Neural cell (in vitro differentiated cells): ENCODE measurements at regions not wholly inside any gene's neighbourhood (a gene's known extent, or its start where the extent isn't known, plus 50 kb on each side); places are given as distances from the start of the nearest gene placed in this dataset.

ENCODE experiments used
- H2AFZ ChIP-seq: fragments of 200-600, 300-800 bp; sonication (generic), shearing (Covaris generic); 2 replicates; pipeline ENCODE4 v1.6.0; 2014; ENCODE audit warnings: low read depth, mild to moderate bottlenecking, antibody characterized with exemption, low read length, moderate library complexity
- H3F3A ChIP-seq: fragments of 200-600 bp; shearing (Covaris generic); 2 replicates; pipeline ENCODE4 v1.6.1; 2016; ENCODE audit warnings: mild to moderate bottlenecking, moderate library complexity, mixed read lengths, antibody characterized with exemption, low read length; ENCODE audit not compliant: insufficient read depth, poor library complexity, severe bottlenecking
- H3K27ac ChIP-seq: fragments of 200-600, 300-800 bp; sonication (generic), shearing (Covaris generic); 2 replicates; pipeline ENCODE4 v1.5.1; 2014; ENCODE audit warnings: mild to moderate bottlenecking, low read length, moderate library complexity
- H3K27me3 ChIP-seq: fragments of 300-800, 200-600 bp; sonication (generic), shearing (Covaris generic); 2 replicates; pipeline ENCODE4 v1.6.0; 2014; ENCODE audit warnings: mild to moderate bottlenecking, low read depth, low read length, moderate library complexity; ENCODE audit not compliant: insufficient read depth
- H3K36me3 ChIP-seq: fragments of 300-800, 200-600 bp; sonication (generic), shearing (Covaris generic); 2 replicates; pipeline ENCODE4 v1.5.1; 2014; ENCODE audit warnings: mild to moderate bottlenecking, antibody characterized with exemption, low read length, moderate library complexity; ENCODE audit not compliant: insufficient read depth
- H3K4me2 ChIP-seq: fragments of 300-800, 200-600 bp; sonication (generic), shearing (Covaris generic); 2 replicates; pipeline ENCODE4 v1.6.0; 2014; ENCODE audit warnings: mild to moderate bottlenecking, low read length
- H3K4me3 ChIP-seq: fragments of 300-800, 200-600 bp; sonication (generic), shearing (Covaris generic); 2 replicates; pipeline ENCODE4 v1.5.1; 2014; ENCODE audit warnings: mild to moderate bottlenecking, low read length, moderate library complexity
- H3K79me2 ChIP-seq: fragments of 200-600 bp; shearing (Covaris generic); replicated peaks from 2 replicates; pipeline ENCODE4 v1.6.0; 2014; ENCODE audit warnings: mild to moderate bottlenecking, low read length, moderate library complexity; ENCODE audit not compliant: insufficient read depth
- H3K9ac ChIP-seq: fragments of 300-800, 200-600 bp; sonication (generic), shearing (Covaris generic); 2 replicates; pipeline ENCODE4 v1.6.1; 2016; ENCODE audit warnings: mild to moderate bottlenecking, low read length, mixed read lengths
- H3K9me2 ChIP-seq: fragments of 200-600 bp; shearing (Covaris generic); 2 replicates; pipeline ENCODE4 v1.6.1; 2016; ENCODE audit warnings: mild to moderate bottlenecking, low read length, mixed read lengths; ENCODE audit not compliant: insufficient read depth
- H3K9me3 ChIP-seq: fragments of 200-600, 300-800 bp; sonication (generic), shearing (Covaris generic); 2 replicates; pipeline ENCODE4 v1.6.1; 2016; ENCODE audit warnings: mild to moderate bottlenecking, mixed run types, low read length, moderate library complexity, mixed read lengths
- H4K20me1 ChIP-seq: fragments of 200-600 bp; shearing (Covaris generic); 2 replicates; pipeline ENCODE4 v1.6.1; 2016; ENCODE audit warnings: mild to moderate bottlenecking, mixed run types; ENCODE audit not compliant: insufficient read depth
- CTCF ChIP-seq: fragments of 450-650 bp; IDR thresholded peaks from 2 replicates; pipeline ENCODE4 v1.5.1; 2014; ENCODE audit warnings: antibody characterized with exemption, mild to moderate bottlenecking, moderate library complexity; ENCODE audit not compliant: poor library complexity, severe bottlenecking
- EP300 ChIP-seq: fragments of 450-650 bp; conservative IDR thresholded peaks from 2 replicates; pipeline ENCODE4 v1.6.1; 2014; ENCODE audit warnings: antibody characterized with exemption, mild to moderate bottlenecking, moderate library complexity; ENCODE audit not compliant: poor library complexity, severe bottlenecking
- EZH2 ChIP-seq: fragments of 200-600, 300-800 bp; shearing (Covaris generic), sonication (generic); IDR thresholded peaks from 2 replicates; pipeline ENCODE4 v1.6.1; 2014; ENCODE audit warnings: antibody characterized with exemption, low read length, borderline replicate concordance, mild to moderate bottlenecking; ENCODE audit not compliant: insufficient read depth, poor library complexity, severe bottlenecking
- MXI1 ChIP-seq: fragments of 450-650 bp; conservative IDR thresholded peaks from 2 replicates; pipeline ENCODE4 v1.6.1; 2014; ENCODE audit warnings: antibody characterized with exemption, mild to moderate bottlenecking; ENCODE audit not compliant: poor library complexity, severe bottlenecking
- POLR2AphosphoS5 ChIP-seq: IDR thresholded peaks from 2 replicates; pipeline ENCODE4 v1.6.1; 2012
- RAD21 ChIP-seq: fragments of 450-650 bp; conservative IDR thresholded peaks from 2 replicates; pipeline ENCODE4 v1.6.1; 2014; ENCODE audit warnings: antibody characterized with exemption, mild to moderate bottlenecking, moderate library complexity
- SMC3 ChIP-seq: fragments of 450-650 bp; conservative IDR thresholded peaks from 2 replicates; pipeline ENCODE4 v1.6.1; 2014; ENCODE audit warnings: antibody characterized with exemption, mild to moderate bottlenecking, moderate library complexity; ENCODE audit not compliant: poor library complexity
- TAF1 ChIP-seq: IDR thresholded peaks from 2 replicates; pipeline ENCODE4 v1.6.1; 2012; ENCODE audit warnings: low read depth
- TF ChIP-seq, protein P1 (sequence below): IDR thresholded peaks from 2 replicates; pipeline ENCODE4 v1.6.1; 2012; ENCODE audit warnings: borderline replicate concordance

- Histone ChIP-seq H3K27ac (no peak overlapping the region), H3K9me3 (no peaks in the 10 kb centered on the region), H3K4me3 (no peak overlapping the region), H2AFZ (no peak overlapping the region), H4K20me1 (no peaks in the 10 kb centered on the region), H3K9ac (no peak overlapping the region), H3K36me3 (no peaks in the 10 kb centered on the region), H3K9me2 (no peaks in the 10 kb centered on the region), H3K27me3 (no peaks in the 10 kb centered on the region), H3K4me2 (no peak overlapping the region), H3K79me2 (no peaks in the 10 kb centered on the region), H3F3A (no peaks in the 10 kb centered on the region)
- TF ChIP-seq CTCF (no peak), MXI1 (no peak), EZH2 (no peak)
Measured at GRCh38 chr5:57575839-57576238, 93.2 kb upstream of the ACTBL2 start.

DNA sequence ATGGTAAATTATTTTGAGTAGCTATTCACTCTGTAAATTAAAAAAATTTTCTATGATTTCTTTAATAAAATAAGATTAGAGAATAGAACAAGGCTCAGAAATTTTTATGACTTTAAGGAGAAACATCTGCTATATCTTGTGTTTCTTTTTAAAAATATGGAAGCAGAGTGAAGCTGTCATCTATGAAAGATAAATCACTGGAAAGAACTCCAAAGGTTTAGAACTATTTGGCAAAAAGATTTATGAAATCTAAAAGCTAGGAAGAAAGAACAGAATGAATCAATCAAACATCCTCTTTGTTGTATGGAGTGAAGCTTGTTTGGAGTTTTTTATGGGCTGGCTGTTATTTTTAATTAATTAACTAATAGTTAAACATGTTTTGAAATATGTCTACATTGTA, 89.8 kb upstream of the ACTBL2 start:
- no peak overlapping the region for H3K27ac ChIP-seq

More for the DNA sequence above, 89.8 kb upstream of the ACTBL2 start:
- Histone ChIP-seq H3K9me3 (no peaks in the 10 kb centered on the region), H3K9ac (no peak overlapping the region), H4K20me1 (no peaks in the 10 kb centered on the region), H3K9me2 (no peaks in the 10 kb centered on the region), H2AFZ (no peak overlapping the region), H3K4me2 (no peak overlapping the region), H3K36me3 (no peaks in the 10 kb centered on the region), H3K79me2 (no peaks in the 10 kb centered on the region), H3F3A (no peaks in the 10 kb centered on the region), H3K27me3 (no peaks in the 10 kb centered on the region), H3K4me3 (no peak overlapping the region)
- TF ChIP-seq TAF1: no peak
- TF ChIP-seq EZH2: no peak
- no peak for TF ChIP-seq RAD21
- no peak for TF ChIP-seq SMC3
- no peak for TF ChIP-seq POLR2AphosphoS5
- no peak for TF ChIP-seq CTCF
- TF ChIP-seq EP300: no peak
- TF ChIP-seq, protein P1, sequence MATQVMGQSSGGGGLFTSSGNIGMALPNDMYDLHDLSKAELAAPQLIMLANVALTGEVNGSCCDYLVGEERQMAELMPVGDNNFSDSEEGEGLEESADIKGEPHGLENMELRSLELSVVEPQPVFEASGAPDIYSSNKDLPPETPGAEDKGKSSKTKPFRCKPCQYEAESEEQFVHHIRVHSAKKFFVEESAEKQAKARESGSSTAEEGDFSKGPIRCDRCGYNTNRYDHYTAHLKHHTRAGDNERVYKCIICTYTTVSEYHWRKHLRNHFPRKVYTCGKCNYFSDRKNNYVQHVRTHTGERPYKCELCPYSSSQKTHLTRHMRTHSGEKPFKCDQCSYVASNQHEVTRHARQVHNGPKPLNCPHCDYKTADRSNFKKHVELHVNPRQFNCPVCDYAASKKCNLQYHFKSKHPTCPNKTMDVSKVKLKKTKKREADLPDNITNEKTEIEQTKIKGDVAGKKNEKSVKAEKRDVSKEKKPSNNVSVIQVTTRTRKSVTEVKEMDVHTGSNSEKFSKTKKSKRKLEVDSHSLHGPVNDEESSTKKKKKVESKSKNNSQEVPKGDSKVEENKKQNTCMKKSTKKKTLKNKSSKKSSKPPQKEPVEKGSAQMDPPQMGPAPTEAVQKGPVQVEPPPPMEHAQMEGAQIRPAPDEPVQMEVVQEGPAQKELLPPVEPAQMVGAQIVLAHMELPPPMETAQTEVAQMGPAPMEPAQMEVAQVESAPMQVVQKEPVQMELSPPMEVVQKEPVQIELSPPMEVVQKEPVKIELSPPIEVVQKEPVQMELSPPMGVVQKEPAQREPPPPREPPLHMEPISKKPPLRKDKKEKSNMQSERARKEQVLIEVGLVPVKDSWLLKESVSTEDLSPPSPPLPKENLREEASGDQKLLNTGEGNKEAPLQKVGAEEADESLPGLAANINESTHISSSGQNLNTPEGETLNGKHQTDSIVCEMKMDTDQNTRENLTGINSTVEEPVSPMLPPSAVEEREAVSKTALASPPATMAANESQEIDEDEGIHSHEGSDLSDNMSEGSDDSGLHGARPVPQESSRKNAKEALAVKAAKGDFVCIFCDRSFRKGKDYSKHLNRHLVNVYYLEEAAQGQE: no peak
- no peak for TF ChIP-seq MXI1
